Activated naive CD4-positive, alpha-beta T cell treated with anti-CD3 and anti-CD28 coated beads, Interleukin-2, amount 50 U/mL, for 72 hours (primary cell): ENCODE measurements at regions not wholly inside any gene's neighbourhood (a gene's known extent, or its start where the extent isn't known, plus 50 kb on each side); places are given as distances from the start of the nearest gene placed in this dataset.

Source experiments
- ATAC-seq, 2 donors: fragments of 150-1000 bp; cut with Tn5 transposase; 2 replicates each; pipeline ENCODE4 v1.10.0; 2021; ENCODE audit warnings: mild to moderate bottlenecking in 2 of 2, moderate library complexity in 2 of 2
- DNase-seq, 2 donors: peaks; one replicate each; pipeline ENCODE4 v3.0.0; 2021 to 2022; ENCODE audit warnings: low spot score in 2 of 2
- H3K27ac Mint-ChIP-seq, 2 donors: one replicate each; pipeline ENCODE4 v1.8.0; 2022; ENCODE audit warnings: mild to moderate bottlenecking in 2 of 2, mixed read lengths in 2 of 2
- H3K36me3 Mint-ChIP-seq, 2 donors: one replicate each; pipeline ENCODE4 v1.8.0; 2022; ENCODE audit warnings: mixed read lengths in 2 of 2
- H3K9me3 Mint-ChIP-seq, 2 donors: one replicate each; pipeline ENCODE4 v1.8.0; 2022; ENCODE audit warnings: mixed read lengths in 2 of 2

- DNase-seq (no peak), ATAC-seq (no peak)
- no peak overlapping the region for H3K27ac Mint-ChIP-seq
- no peaks in the 10 kb centered on the region for H3K36me3 Mint-ChIP-seq
- H3K9me3 Mint-ChIP-seq = peaks cover 13 to 21% of the 10 kb centered on the region in 2 donors
Measured at GRCh38 chr5:29905626-29906353, 1287.7 kb upstream of the CDH6 start.

GRCh38 chr5:29902859-29903258, 1290.6 kb upstream of the CDH6 start:
- DNase-seq = no peak
- no peak for ATAC-seq
- H3K27ac Mint-ChIP-seq = no peak overlapping the region
- H3K36me3 Mint-ChIP-seq = no peaks in the 10 kb centered on the region
- H3K9me3 Mint-ChIP-seq = peaks cover 4 to 9% of the 10 kb centered on the region in 2 donors

GRCh38 chr5:29899583-29899982, 1293.9 kb upstream of the CDH6 start:
- Mint-ChIP-seq H3K27ac (no peak overlapping the region), H3K9me3 (peaks cover 16 to 17% of the 10 kb centered on the region in 2 donors), H3K36me3 (no peaks in the 10 kb centered on the region)
- ATAC-seq (no peak), DNase-seq (no peak)

GRCh38 chr5:29897916-29898315, 1295.6 kb upstream of the CDH6 start:
- ATAC-seq (no peak), DNase-seq (no peak)
- H3K27ac Mint-ChIP-seq = no peak overlapping the region
- H3K36me3 Mint-ChIP-seq = no peaks in the 10 kb centered on the region
- H3K9me3 Mint-ChIP-seq = peaks cover 17 to 20% of the 10 kb centered on the region in 2 donors

GRCh38 chr5:29896646-29897045, 1296.8 kb upstream of the CDH6 start:
- no peak for ATAC-seq
- no peak overlapping the region for H3K27ac Mint-ChIP-seq
- H3K9me3 Mint-ChIP-seq = peaks cover 18 to 21% of the 10 kb centered on the region in 2 donors
- no peaks in the 10 kb centered on the region for H3K36me3 Mint-ChIP-seq
- DNase-seq = no peak

GRCh38 chr5:29894668-29895067, 1298.8 kb upstream of the CDH6 start:
- ATAC-seq (no peak), DNase-seq (no peak)
- Mint-ChIP-seq H3K36me3 (no peaks in the 10 kb centered on the region), H3K27ac (no peak overlapping the region), H3K9me3 (peaks cover 18 to 29% of the 10 kb centered on the region in 2 donors)

GRCh38 chr5:29889051-29889450, 1304.4 kb upstream of the CDH6 start:
- ATAC-seq = no peak

GRCh38 chr5:29885595-29885994, 1307.9 kb upstream of the CDH6 start:
- Mint-ChIP-seq H3K9me3 (peaks cover 19 to 25% of the 10 kb centered on the region in 2 donors), H3K36me3 (peaks cover 0 to 5% of the 10 kb centered on the region in 2 donors), H3K27ac (no peak overlapping the region)
- DNase-seq = no peak
- no peak for ATAC-seq

More at GRCh38 chr5:29889051-29889450, 1304.4 kb upstream of the CDH6 start:
- DNase-seq = no peak
- H3K36me3 Mint-ChIP-seq = no peaks in the 10 kb centered on the region
- no peak overlapping the region for H3K27ac Mint-ChIP-seq
- H3K9me3 Mint-ChIP-seq = peaks cover 21 to 24% of the 10 kb centered on the region in 2 donors

GRCh38 chr5:29882036-29882435, 1311.5 kb upstream of the CDH6 start:
- Mint-ChIP-seq H3K36me3 (peaks cover 0 to 5% of the 10 kb centered on the region in 2 donors), H3K27ac (no peak overlapping the region), H3K9me3 (peaks cover 11 to 22% of the 10 kb centered on the region in 2 donors)
- DNase-seq (no peak), ATAC-seq (no peak)

- Mint-ChIP-seq H3K27ac (no peak overlapping the region), H3K36me3 (peaks cover 0 to 5% of the 10 kb centered on the region in 2 donors), H3K9me3 (peaks cover 10 to 14% of the 10 kb centered on the region in 2 donors)
- no peak for DNase-seq
- ATAC-seq = no peak
Measured at GRCh38 chr5:29879401-29879800, 1314.1 kb upstream of the CDH6 start.

- DNase-seq (no peak), ATAC-seq (no peak)
- peaks cover 0 to 5% of the 10 kb centered on the region in 2 donors for H3K36me3 Mint-ChIP-seq
- no peak overlapping the region for H3K27ac Mint-ChIP-seq
- H3K9me3 Mint-ChIP-seq = peaks cover 10 to 14% of the 10 kb centered on the region in 2 donors
Measured at GRCh38 chr5:29878599-29878998, 1314.9 kb upstream of the CDH6 start.

- DNase-seq = no peak
- Mint-ChIP-seq H3K9me3 (peaks cover 8 to 22% of the 10 kb centered on the region in 2 donors), H3K27ac (no peak overlapping the region), H3K36me3 (no peaks in the 10 kb centered on the region)
- no peak for ATAC-seq
Measured at GRCh38 chr5:29867155-29867554, 1326.3 kb upstream of the CDH6 start.

- peaks cover 0 to 14% of the 10 kb centered on the region in 2 donors for H3K36me3 Mint-ChIP-seq
- H3K9me3 Mint-ChIP-seq = peaks cover 23 to 32% of the 10 kb centered on the region in 2 donors
- no peak for ATAC-seq
- H3K27ac Mint-ChIP-seq = no peak overlapping the region
- no peak for DNase-seq
Measured at GRCh38 chr5:29853711-29854220, 1339.7 kb upstream of the CDH6 start.

GRCh38 chr5:29852329-29852728, 1341.2 kb upstream of the CDH6 start:
- DNase-seq (no peak), ATAC-seq (no peak)
- Mint-ChIP-seq H3K36me3 (peaks cover 0 to 10% of the 10 kb centered on the region in 2 donors), H3K27ac (no peak overlapping the region), H3K9me3 (peaks cover 22 to 35% of the 10 kb centered on the region in 2 donors)

- ATAC-seq = no peak
- H3K9me3 Mint-ChIP-seq = peaks cover 8 to 10% of the 10 kb centered on the region in 2 donors
- no peak for DNase-seq
- no peak overlapping the region for H3K27ac Mint-ChIP-seq
- peaks cover 0 to 2% of the 10 kb centered on the region in 2 donors for H3K36me3 Mint-ChIP-seq
Measured at GRCh38 chr5:29845206-29845605, 1348.3 kb upstream of the CDH6 start.

GRCh38 chr5:29833394-29833793, 1360.1 kb upstream of the CDH6 start:
- Mint-ChIP-seq H3K36me3 (no peaks in the 10 kb centered on the region), H3K27ac (no peak overlapping the region), H3K9me3 (peaks cover 5 to 6% of the 10 kb centered on the region in 2 donors)
- ATAC-seq = no peak
- no peak for DNase-seq

- peaks cover 20 to 21% of the 10 kb centered on the region in 2 donors for H3K9me3 Mint-ChIP-seq
- H3K36me3 Mint-ChIP-seq = no peaks in the 10 kb centered on the region
- no peak overlapping the region for H3K27ac Mint-ChIP-seq
- ATAC-seq = no peak
- DNase-seq = no peak
Measured at GRCh38 chr5:29822521-29822920, 1371.0 kb upstream of the CDH6 start.
